Immature natural killer cell (primary cell): ENCODE measurements at regions not wholly inside any gene's neighbourhood (a gene's known extent, or its start where the extent isn't known, plus 50 kb on each side); places are given as distances from the start of the nearest gene placed in this dataset.

ENCODE experiments used
- DNase-seq, 3 donors: peaks; one replicate each; pipeline ENCODE4 v3.0.0; 2022; ENCODE audit warnings: mixed read lengths in 1 of 3
- H3K27ac Mint-ChIP-seq, 6 donors: one replicate each; pipeline ENCODE4 v1.8.0; 2020; ENCODE audit warnings: mixed read lengths in 6 of 6, mild to moderate bottlenecking in 5 of 6, inconsistent platforms in 4 of 6, moderate library complexity in 3 of 6
- H3K27me3 Mint-ChIP-seq, 3 donors: one replicate each; pipeline ENCODE4 v1.8.0; 2020 to 2021; ENCODE audit warnings: low read depth in 3 of 3, mild to moderate bottlenecking in 3 of 3, mixed read lengths in 3 of 3, moderate library complexity in 3 of 3, inconsistent platforms in 1 of 3
- H3K36me3 Mint-ChIP-seq, 3 donors: one replicate each; pipeline ENCODE4 v1.8.0; 2020; ENCODE audit warnings: mixed read lengths in 3 of 3, inconsistent platforms in 2 of 3, mild to moderate bottlenecking in 2 of 3
- H3K4me1 Mint-ChIP-seq, 2 donors: one replicate each; pipeline ENCODE4 v1.8.0; 2020; ENCODE audit warnings: inconsistent platforms in 2 of 2, mild to moderate bottlenecking in 2 of 2, mixed read lengths in 2 of 2, moderate library complexity in 1 of 2
- H3K4me3 Mint-ChIP-seq, 5 donors: one replicate each; pipeline ENCODE4 v1.8.0; 2020; ENCODE audit warnings: mild to moderate bottlenecking in 5 of 5, mixed read lengths in 5 of 5, inconsistent platforms in 3 of 5, moderate library complexity in 3 of 5
- H3K9me3 Mint-ChIP-seq, 6 donors: one replicate each; pipeline ENCODE4 v1.8.0; 2020; ENCODE audit warnings: mild to moderate bottlenecking in 6 of 6, mixed read lengths in 6 of 6, inconsistent platforms in 4 of 6, moderate library complexity in 3 of 6

- H3K27ac Mint-ChIP-seq: no peak overlapping the region
- H3K27me3 Mint-ChIP-seq: peaks cover 3 to 7% (median 6%) of the 10 kb centered on the region in 3 donors
Measured at GRCh38 chr21:41689289-41689583, 77.6 kb downstream of the RIPK4 start.

GRCh38 chr21:41687633-41688032, 79.2 kb downstream of the RIPK4 start:
- Mint-ChIP-seq H3K27ac (no peak overlapping the region), H3K36me3 (no peaks in the 10 kb centered on the region), H3K4me3 (no peak overlapping the region), H3K4me1 (no peaks in the 10 kb centered on the region), H3K9me3 (no peaks in the 10 kb centered on the region), H3K27me3 (peaks cover 1 to 6% (median 3%) of the 10 kb centered on the region in 3 donors)
- DNase-seq: no peak

More at GRCh38 chr21:41689289-41689583, 77.6 kb downstream of the RIPK4 start:
- Mint-ChIP-seq H3K4me1 (no peaks in the 10 kb centered on the region), H3K9me3 (peaks cover 0 to 1% (median 0%) of the 10 kb centered on the region in 6 donors), H3K4me3 (no peak overlapping the region), H3K36me3 (no peaks in the 10 kb centered on the region)
- no peak for DNase-seq

GRCh38 chr21:41686664-41687063, 80.2 kb downstream of the RIPK4 start:
- Mint-ChIP-seq H3K36me3 (no peaks in the 10 kb centered on the region), H3K27me3 (peaks cover 1 to 6% (median 3%) of the 10 kb centered on the region in 3 donors), H3K9me3 (no peaks in the 10 kb centered on the region)

GRCh38 chr21:41685511-41686149, 81.2 kb downstream of the RIPK4 start:
- H3K27ac Mint-ChIP-seq: no peak overlapping the region
- no peaks in the 10 kb centered on the region for H3K4me1 Mint-ChIP-seq
- H3K27me3 Mint-ChIP-seq: peaks cover 0 to 4% (median 0%) of the 10 kb centered on the region in 3 donors
- H3K36me3 Mint-ChIP-seq: no peaks in the 10 kb centered on the region
- H3K9me3 Mint-ChIP-seq: no peaks in the 10 kb centered on the region
- H3K4me3 Mint-ChIP-seq: no peak overlapping the region
- no peak for DNase-seq

More at GRCh38 chr21:41686664-41687063, 80.2 kb downstream of the RIPK4 start:
- H3K27ac Mint-ChIP-seq: no peak overlapping the region
- H3K4me1 Mint-ChIP-seq: no peaks in the 10 kb centered on the region
- DNase-seq: no peak
- H3K4me3 Mint-ChIP-seq: no peak overlapping the region

- Mint-ChIP-seq H3K27me3 (no peaks in the 10 kb centered on the region), H3K9me3 (no peaks in the 10 kb centered on the region), H3K4me1 (no peaks in the 10 kb centered on the region), H3K27ac (no peak overlapping the region), H3K36me3 (no peaks in the 10 kb centered on the region), H3K4me3 (no peak overlapping the region)
- DNase-seq: no peak
Measured at GRCh38 chr21:41684381-41685245, 82.2 kb downstream of the RIPK4 start.

GRCh38 chr21:41683815-41684214, 83.0 kb downstream of the RIPK4 start:
- no peaks in the 10 kb centered on the region for H3K4me1 Mint-ChIP-seq
- H3K9me3 Mint-ChIP-seq: no peaks in the 10 kb centered on the region
- no peaks in the 10 kb centered on the region for H3K36me3 Mint-ChIP-seq
- no peak overlapping the region for H3K4me3 Mint-ChIP-seq
- no peaks in the 10 kb centered on the region for H3K27me3 Mint-ChIP-seq
- no peak overlapping the region for H3K27ac Mint-ChIP-seq
- no peak for DNase-seq

GRCh38 chr21:41682719-41683179, 84.1 kb downstream of the RIPK4 start:
- no peak overlapping the region for H3K27ac Mint-ChIP-seq

GRCh38 chr21:41681939-41682718, 84.7 kb downstream of the RIPK4 start:
- no peaks in the 10 kb centered on the region for H3K36me3 Mint-ChIP-seq
- H3K27ac Mint-ChIP-seq: no peak overlapping the region
- no peak for DNase-seq
- no peak overlapping the region for H3K4me3 Mint-ChIP-seq
- peaks cover 5 to 8% of the 10 kb centered on the region in 2 donors for H3K4me1 Mint-ChIP-seq
- H3K9me3 Mint-ChIP-seq: no peaks in the 10 kb centered on the region
- H3K27me3 Mint-ChIP-seq: peaks cover 0 to 5% (median 3%) of the 10 kb centered on the region in 3 donors

More at GRCh38 chr21:41682719-41683179, 84.1 kb downstream of the RIPK4 start:
- no peak for DNase-seq
- H3K36me3 Mint-ChIP-seq: no peaks in the 10 kb centered on the region
- H3K4me1 Mint-ChIP-seq: peaks cover 0 to 3% of the 10 kb centered on the region in 2 donors
- H3K4me3 Mint-ChIP-seq: no peak overlapping the region
- peaks cover 0 to 3% (median under 1%) of the 10 kb centered on the region in 3 donors for H3K27me3 Mint-ChIP-seq
- no peaks in the 10 kb centered on the region for H3K9me3 Mint-ChIP-seq

GRCh38 chr21:41681348-41681801, 85.5 kb downstream of the RIPK4 start:
- Mint-ChIP-seq H3K9me3 (no peaks in the 10 kb centered on the region), H3K27ac (no peak overlapping the region), H3K36me3 (no peaks in the 10 kb centered on the region), H3K4me1 (peaks cover 5 to 8% of the 10 kb centered on the region in 2 donors), H3K4me3 (no peak overlapping the region), H3K27me3 (peaks cover 0 to 5% (median 3%) of the 10 kb centered on the region in 3 donors)
- DNase-seq: no peak

GRCh38 chr21:41680444-41681347, 86.2 kb downstream of the RIPK4 start:
- no peaks in the 10 kb centered on the region for H3K36me3 Mint-ChIP-seq
- H3K4me1 Mint-ChIP-seq: peaks cover 5 to 8% of the 10 kb centered on the region in 2 donors
- no peak for DNase-seq
- H3K27ac Mint-ChIP-seq: no peak overlapping the region
- H3K4me3 Mint-ChIP-seq: no peak overlapping the region
- H3K9me3 Mint-ChIP-seq: no peaks in the 10 kb centered on the region
- peaks cover 1 to 5% (median 3%) of the 10 kb centered on the region in 3 donors for H3K27me3 Mint-ChIP-seq

GRCh38 chr21:41678924-41679318, 87.9 kb downstream of the RIPK4 start:
- no peak for DNase-seq
- H3K4me1 Mint-ChIP-seq: peaks cover 5 to 8% of the 10 kb centered on the region in 2 donors
- no peaks in the 10 kb centered on the region for H3K9me3 Mint-ChIP-seq
- peaks cover 1 to 6% (median 3%) of the 10 kb centered on the region in 3 donors for H3K27me3 Mint-ChIP-seq
- no peak overlapping the region for H3K27ac Mint-ChIP-seq
- H3K36me3 Mint-ChIP-seq: no peaks in the 10 kb centered on the region
- no peak overlapping the region for H3K4me3 Mint-ChIP-seq

GRCh38 chr21:41678016-41678923, 88.6 kb downstream of the RIPK4 start:
- Mint-ChIP-seq H3K27ac (no peak overlapping the region), H3K4me3 (no peak overlapping the region), H3K36me3 (no peaks in the 10 kb centered on the region), H3K4me1 (peaks cover 5 to 8% of the 10 kb centered on the region in 2 donors), H3K27me3 (peaks cover 3 to 9% (median 3%) of the 10 kb centered on the region in 3 donors), H3K9me3 (no peaks in the 10 kb centered on the region)
- no peak for DNase-seq
